Suppressor macrophage treated with lipopolysaccharide for 4 hours (primary cell): ENCODE measurements at regions not wholly inside any gene's neighbourhood (a gene's known extent, or its start where the extent isn't known, plus 50 kb on each side); places are given as distances from the start of the nearest gene placed in this dataset.
"Not testable (repeated sequence)": the region's sequence is repeated elsewhere in the genome, so short reads cannot be mapped to it uniquely, and the experiment has no call there.

Experiments used
- DNase-seq: peaks from one replicate; pipeline ENCODE4 v3.0.0-alpha.2; 2020

DNA sequence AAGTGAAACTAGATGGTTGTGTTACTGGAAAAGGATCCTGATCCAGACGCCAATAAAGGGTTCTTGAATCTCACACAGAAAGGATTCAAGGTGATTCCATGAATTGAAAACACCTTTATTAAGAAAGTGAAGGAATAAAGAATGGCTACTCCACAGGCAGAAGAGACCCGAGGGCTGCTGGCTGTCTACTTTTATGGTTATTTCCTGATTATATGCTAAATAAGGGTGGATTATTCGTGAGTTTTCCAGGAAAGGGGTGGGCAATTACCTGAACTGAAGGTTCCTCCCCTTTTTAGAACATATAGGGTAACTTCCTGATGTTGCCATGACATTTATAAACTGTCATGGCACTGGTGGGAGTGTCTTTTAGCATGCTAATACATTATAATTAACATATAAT is 50.9 kb upstream of the WARS2 start:
- no peak for DNase-seq

DNA sequence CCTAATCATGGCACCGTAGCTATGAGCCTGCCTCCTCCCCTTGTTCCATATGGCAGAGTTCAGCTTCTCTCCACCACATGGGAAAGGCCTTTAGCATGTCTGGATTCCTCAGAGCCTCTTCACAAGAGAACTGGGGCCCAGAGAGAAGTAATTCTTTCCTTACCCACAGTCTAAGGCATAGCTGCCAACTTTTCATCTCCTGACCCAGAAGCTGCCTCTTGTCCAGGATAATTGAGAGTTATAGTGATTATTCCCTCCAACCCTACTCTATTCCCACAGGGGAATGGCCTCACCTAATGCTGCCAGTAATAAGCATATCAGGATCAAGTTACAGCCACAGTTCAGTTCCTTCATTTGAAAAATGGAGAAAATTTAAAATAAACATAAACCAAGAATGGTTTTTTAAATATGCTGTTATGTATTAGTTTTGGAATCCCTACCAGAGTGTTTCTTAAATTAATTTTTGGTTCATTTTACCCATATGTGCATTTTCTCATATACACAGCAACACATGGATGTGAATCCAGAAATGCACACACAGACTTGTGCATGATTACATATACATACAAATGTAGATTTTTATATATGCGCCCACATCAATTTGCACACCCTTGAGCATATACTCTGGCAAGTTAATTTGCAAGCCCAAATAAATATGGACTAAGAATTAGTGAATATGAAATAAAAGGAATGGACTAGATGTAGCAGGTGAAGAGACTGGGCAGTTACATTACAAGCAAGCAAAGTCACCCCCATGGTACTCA is 63.9 kb upstream of the WARS2 start:
- DNase-seq: no peak

DNA sequence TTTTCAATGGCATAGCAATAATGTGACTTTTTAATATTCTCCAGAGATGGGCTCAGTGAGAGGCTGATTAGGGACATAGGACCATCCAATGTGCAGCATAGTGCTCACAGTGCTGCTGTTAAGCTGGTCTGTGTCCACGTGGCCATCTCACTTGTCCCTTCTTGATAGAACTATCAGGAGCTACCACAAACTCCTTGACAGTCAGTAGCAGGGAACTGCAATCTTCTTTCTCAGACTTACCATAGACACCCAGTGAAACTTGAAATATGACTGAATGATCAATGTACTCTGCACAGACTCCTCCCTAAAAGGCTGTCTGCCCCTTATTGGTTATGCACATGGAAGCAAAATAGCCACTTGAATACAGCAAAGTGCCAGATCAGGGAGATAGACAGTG is 64.5 kb upstream of the WARS2 start:
- DNase-seq: no peak

DNA sequence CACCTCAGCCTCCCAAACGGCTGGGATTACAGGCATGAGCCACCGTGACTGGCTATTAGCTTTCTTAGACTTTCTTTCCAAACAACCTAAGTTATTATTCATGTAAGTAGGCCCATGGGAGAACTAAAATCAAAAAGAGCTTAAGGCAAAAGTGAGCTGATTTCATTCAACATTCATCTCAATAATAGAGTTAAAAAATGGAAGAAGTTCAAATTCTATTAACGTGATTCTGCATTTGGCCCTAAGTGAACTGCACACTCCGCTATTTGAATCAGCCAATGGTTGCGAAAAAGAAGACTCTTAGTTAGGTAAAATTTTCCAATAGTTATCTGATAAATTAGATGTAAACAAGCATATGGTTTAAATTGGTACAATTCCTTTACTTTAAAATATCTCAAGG is 68.6 kb upstream of the WARS2 start:
- no peak for DNase-seq

DNA sequence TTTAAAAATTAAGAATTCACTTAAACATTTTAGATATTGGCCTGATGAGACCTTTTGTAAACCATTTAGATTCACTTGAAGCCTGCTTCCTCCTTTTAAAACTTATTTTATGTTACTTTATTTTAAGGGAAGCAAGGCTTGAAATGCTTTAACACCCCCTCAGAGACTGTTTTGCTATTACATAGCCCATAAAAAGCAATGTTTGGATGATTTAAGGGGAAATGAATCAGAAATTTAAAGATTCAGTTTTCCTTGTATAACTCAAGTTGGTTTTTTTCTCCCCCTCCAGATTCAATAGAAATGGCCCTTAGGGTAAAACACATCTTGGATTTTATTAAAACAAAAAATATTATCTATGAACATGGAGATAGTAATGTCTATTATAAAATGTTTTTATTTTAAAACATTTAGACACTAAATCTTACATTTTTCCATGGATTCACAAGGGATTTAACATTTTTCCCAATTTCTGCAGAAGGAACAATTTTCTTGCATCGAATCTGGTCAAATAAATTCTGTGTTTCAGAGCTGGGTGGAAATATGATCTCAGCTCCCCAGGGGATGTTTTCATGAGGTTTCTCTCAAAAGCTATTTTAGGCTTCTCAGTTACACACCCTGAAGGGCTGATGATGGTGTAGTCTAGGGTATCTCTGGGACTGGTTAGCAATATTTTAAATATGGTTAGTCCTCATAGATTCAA is 69.3 kb upstream of the WARS2 start:
- no peak for DNase-seq

DNA sequence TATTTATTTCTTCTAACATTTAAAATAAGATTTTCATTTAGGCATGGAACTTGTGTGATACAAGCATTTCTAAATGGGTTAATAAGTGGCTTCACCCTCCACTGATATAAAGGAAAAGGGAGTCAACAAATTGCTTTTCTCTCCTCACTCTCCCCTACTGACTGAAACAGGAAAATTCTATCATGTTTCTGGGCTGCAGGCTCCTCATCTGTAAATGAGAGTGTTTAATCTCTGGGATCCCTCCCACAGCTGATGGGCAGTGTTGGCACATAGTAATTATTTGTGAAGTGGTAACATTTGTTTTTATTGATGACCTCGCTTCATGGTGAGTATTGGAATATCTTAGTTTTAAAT is 69.8 kb upstream of the WARS2 start:
- no peak for DNase-seq

DNA sequence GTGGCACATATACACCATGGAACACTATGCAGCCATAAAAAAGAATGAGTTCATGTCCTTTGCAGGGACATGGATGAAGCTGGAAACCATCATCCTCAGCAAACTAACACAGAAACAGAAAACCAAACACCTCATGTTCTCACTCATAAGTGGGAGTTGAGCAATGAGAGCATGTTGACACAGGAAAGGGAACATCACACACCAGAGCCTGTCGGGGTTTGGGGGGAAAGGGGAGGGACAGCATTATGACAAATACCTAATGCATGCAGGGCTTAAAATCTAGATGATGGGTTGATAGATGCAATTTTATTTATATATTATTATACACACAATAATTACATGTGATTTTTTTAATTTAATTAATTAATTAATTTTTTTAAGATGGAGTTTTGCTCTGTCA is 72.8 kb upstream of the WARS2 start:
- not testable (repeated sequence) for DNase-seq

DNA sequence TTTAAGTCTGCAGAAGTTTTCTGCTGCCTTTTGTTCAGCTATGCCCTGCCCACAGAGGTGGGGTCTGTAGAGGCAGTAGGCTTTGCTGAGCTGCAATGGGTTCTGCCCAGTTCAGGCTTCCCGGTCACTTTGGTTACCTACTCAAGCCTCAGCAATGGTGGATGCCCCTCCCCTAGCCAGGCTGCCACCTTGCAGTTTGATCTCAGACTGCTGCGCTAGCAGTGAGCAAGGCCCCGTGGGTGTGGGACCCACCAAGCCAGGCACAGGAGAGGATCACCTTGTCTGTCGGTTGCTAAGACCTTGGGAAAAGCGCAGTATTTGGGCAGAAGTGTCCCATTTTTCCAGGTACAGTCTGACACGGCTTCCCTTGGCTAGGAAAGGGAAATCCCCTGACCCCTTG is 74.5 kb upstream of the WARS2 start:
- DNase-seq: not testable (repeated sequence)

DNA sequence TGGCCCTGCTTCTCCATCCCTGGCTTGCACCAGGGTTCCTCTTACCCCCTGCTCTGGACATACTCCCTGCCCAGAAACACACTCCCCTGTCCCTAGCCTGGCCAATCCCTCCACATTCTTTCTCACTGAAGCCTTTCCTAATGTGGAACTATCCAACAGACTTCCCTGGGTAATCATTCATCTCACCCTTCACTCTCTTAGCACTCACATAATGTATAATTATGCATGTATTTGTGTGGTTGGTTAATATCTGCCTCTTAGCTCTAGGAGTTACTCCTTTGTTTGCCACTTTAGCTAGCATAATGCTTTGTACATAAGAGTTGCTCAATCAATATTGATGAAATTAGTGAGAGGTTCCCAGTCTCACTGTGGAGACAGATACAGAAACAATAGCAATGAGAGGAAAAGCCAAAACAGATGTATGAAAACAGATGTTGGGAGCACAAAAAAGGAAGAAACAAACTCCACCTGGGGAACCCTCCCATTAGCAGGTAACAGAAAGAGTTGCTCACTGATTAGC is 76.9 kb upstream of the WARS2 start:
- no peak for DNase-seq

DNA sequence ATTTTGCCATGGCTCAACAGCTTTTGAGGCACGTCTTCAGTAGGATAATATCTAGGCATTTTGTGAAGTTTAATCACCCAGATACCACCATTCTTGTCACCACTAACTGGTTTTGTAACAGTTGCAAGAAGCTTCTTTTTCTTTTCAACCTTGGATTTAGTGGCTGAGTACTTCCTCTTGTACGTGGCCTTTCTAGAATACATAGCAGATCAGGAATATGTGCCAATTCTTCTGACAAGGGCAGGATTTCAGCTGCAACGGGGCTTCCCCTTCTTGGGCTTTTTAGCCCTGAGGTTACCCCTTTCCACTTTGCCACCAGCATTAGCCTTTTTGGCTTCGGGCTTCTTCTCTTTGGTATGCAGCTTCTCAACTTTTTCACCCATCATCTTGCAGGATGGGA is 79.3 kb upstream of the WARS2 start:
- no peak for DNase-seq

DNA sequence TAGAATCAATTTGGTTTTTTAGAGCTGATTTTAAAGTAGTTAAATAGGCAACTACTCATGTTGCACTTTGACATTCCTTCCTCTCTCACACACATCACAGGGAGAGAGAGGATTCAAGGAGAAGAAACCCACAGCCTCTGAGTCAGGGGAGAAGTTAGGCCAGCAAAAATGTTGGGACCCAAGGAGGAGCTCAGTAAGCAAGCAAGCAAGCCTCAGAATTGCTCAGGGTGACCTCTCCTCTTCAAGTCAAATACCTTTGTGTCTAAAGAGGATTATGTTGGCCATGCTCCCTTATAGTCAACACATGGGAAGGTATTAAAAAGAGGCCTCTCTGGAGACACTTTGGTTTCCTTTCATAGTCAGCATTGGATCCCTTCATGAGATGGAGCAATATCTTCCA is 80.5 kb upstream of the WARS2 start:
- DNase-seq: no peak

DNA sequence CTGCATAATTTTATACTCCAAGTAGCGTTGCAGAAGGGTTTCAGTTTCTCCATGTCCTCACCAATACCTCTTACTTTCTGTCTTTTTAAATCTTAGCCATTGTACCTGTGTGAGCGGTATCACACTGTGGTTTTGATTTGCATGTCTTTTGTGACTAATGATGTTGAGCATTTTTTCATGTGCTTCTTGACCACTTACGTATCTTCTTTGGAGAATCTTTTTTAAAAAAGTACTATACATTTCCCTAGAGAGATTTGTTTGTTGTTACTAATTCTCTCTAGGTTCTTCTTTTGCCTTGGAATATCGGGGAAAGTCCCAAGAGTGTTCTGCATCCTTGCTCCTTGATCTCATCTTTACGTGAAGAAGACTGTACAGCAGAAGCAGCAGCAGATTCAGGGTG is 81.8 kb upstream of the WARS2 start:
- no peak for DNase-seq

DNA sequence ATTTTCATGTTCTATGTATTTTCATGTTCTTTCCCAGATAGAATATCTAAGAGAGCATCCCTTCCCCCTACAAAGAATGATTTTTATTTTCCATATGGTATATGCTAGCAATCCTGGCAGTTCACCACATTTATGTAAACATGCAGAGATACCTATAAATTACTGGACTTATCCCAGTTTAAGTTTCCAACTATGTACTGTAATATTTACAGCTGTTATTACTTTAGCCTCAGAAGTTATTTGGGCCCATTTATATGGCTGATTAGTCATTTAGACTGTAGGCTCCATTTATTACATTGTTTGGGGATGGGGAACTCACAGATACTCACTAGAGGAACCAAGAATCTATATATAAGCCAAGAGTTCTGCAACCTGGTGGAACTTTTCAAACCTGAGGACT is 84.8 kb upstream of the WARS2 start:
- no peak for DNase-seq

DNA sequence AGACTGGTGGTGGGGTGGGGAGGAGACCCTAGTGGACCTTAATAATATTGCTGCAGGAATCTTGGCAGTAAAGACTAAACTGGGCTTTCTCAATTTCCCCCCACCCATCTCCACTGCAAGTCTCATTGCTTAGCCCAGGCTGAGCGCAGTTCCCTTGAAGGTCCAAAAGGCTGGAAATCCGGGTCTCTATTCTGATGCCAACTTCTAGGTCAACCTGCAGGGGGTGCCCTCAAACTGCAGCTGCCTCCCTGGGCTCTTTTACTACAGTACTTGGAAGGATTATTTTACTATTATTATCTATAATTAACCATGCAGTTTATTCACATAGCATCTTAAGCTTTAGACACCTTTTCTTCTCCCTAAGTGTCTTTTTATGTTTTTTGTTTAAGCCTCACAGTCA is 85.4 kb upstream of the WARS2 start:
- DNase-seq: no peak

DNA sequence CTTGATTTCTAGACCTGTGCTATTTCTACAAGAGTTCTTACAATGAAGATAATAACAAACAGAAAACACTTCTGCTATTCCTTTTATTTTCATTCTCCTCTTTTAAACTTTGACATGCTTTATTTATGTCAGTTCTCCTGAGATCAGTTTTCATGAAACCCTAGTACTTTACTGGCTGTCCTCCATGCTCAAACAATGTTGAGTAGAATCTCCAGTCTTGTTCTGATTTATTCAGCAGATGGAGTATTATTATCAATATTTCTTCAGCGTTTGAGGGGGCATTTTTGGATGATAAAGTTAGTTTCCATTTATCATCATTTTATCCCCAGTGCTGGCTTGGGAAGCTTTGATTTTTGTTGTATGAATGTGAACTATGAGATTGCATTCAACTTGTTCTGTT is 85.9 kb upstream of the WARS2 start:
- no peak for DNase-seq

DNA sequence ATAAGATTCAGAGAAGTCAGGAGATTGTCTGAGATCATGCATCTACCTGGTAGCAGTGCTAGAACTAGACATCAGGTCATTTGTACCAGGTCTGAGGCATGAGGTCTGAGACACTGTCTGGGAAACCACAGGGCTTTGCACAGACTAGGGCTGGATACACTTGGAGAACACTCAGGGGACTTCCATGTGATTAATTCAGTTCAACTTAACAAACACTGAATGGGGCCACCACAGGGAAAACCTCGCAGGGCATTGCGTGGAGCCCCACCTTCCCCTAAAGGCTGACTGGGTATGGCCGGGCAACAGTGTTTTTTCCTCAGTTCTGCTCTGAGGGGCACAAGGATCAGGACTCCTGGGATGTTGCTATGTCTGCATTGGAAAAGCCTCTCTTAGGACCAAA is 86.5 kb upstream of the WARS2 start:
- no peak for DNase-seq

DNA sequence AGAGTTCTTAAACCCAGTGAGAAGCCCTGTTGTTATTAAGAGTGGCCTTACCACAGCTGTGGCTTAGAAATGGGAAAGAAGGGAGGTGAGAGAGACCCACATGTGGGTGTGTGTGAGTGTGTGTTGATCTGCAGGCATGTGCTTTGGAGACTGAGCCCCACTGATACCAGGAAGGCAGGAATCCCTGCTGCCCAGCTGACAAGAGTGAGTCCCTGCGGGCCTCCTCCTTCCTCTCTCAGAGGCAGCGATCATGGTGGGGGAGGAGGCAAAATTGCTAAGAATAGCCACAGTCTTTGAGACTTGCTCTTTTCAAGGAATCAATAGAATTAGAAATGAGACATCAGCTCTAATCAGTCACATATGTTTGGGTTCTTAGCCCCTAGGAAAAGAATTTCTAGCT is 87.0 kb upstream of the WARS2 start:
- DNase-seq: no peak

DNA sequence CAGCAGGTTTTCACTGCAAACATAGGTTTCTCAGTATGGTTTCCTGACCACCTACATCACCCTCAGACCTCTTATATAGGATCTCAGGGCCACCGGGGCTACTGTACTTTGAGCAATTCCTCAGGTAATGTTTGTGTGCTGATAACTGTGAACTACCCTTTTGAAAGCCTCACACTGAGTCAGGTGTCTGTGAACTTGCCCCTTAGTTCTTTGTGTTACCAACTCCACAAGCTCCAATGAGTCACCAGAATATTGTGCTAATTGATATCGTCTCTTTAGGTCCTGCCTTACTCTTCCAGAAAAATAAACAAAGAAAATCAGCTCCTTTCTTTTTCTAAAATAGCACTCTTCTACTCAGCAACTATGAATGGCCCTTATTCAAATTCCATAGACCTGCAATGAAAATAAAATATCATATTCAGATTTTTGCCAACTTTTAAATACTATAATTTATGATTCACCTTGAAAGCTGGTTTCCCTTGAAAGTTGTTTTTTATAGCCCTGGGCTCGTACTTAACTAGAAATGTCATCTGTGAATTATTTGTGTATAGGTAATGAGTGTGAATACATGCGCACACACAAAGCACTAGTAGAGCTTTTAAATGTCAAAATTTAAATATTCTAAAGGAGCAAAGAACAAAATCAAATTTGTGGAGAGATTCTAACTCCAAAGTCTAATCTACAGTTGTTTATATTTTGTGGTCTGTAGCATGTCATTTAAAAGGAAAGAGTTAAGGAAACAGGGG is 88.1 kb upstream of the WARS2 start:
- DNase-seq: no peak

DNA sequence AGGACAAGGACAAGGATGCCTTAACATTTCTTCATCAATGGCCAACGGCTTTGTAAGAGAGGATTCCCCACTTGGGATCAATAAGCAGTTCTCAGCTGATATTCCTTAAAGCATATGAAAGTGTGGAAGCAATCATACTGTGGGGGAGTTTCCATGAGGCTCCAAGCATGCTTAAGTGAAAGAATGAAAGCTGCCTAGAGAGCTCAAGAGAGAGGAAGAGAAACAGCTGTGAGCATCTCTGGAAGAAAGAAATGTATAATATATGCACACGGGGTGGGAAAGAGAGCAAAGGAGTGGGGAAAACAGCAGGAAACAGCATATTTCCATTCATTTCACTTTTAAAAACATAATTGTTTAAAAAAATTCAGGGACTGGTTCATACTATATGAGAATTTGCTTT is 94.7 kb upstream of the WARS2 start:
- no peak for DNase-seq

DNA sequence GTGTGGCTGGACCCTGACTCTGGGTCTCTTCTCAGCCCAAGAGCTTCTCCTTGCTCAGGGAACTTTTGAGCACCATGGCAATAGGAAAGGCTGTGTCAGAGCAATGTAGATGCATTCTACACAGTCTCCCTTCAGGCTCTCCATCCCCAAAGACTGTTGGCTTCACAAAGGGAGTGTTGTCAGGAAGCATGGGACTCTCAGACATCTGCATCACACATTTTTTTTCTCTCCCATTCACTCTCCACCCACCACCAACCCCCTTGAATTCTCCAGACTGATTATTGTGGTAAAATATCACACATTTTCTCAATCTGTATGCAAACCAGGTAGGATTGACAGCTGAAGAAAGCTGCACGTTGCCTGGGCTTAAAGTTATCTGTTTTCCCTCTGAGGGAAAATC is 105.4 kb upstream of the WARS2 start:
- DNase-seq: no peak

DNA sequence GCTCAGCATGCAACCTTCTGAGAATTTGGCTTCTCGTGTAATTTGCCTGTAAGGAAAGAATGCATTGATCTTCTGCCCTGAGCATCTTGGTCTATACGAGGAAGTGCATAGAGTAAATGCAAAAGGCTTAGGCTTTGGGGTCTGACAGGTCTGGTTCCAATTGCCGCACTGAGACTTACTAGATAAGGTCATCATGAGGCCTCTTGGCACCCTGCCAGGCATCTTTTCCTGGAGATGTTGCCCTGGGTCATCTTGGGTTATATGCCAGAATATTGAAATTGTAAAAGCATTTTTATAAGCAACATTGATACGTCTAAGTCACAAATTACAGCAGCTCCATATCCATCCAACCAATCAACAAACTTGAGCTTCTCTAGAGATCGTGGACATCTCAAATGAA is 108.8 kb upstream of the WARS2 start:
- DNase-seq: no peak

DNA sequence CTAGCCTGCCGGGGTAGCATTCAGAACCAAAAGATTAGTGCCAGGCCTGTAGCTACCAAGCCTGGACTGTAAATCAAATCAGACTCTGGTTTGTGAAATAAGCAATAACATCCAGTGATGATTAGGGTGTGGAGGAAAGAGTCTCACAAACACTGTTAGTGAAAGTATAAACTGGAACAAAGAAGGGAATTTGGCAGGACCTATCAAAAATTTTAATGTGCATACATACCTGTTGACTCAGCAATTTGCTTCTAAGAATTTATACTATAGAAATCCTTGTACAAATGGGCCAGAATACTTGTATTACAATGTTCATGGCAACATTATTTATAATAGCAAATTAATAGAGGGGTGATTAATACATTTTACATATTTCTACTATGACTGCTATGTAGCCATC is 109.8 kb upstream of the WARS2 start:
- no peak for DNase-seq

DNA sequence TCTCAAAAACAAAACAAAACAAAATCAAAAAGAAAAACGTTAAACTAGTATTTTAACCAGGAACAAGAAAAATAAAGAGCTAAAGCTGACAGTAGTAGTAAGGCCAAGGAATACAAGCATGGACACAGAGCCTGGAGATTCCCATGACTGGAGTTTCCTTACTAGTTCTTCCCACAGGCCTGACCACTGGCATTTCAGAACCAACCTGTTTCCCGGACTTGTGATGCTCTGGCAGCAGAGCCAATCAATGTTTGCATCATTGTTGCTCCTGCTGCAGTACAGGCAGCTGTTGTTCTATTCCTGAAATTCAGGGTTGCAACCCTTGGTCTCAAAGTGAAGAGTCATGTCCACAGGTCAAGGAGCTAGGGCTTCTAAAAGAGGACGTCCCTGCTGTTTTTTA is 111.3 kb upstream of the WARS2 start:
- no peak for DNase-seq

DNA sequence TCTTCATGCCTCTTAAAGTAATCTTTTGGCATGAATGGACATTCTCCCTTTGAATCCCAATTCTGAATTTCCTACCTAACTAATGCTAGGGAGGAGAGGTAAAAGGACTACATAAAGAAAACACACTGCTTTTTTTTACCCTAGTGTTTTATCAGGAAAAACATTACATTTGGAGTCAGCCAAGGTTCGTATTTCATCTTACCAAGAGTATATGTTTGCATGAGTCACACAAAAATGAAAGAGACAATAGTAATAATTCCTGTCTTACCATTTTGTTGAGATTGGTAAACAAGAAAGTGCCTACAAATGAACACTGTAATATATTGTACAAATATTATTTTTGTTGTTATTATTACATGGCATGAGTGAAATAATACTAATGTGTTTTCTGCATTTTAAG is 112.9 kb upstream of the WARS2 start:
- no peak for DNase-seq
